Loucy (cell line): ENCODE measurements at regions not wholly inside any gene's neighbourhood (a gene's known extent, or its start where the extent isn't known, plus 50 kb on each side); places are given as distances from the start of the nearest gene placed in this dataset.
"Not testable (repeated sequence)": the region's sequence is repeated elsewhere in the genome, so short reads cannot be mapped to it uniquely, and the experiment has no call there.

Source experiments
- CTCF ChIP-seq: fragments of 200-600 bp; sonication (generic); conservative IDR thresholded peaks from 2 replicates; pipeline ENCODE4 v1.5.1; 2014; ENCODE audit warnings: mild to moderate bottlenecking, antibody characterized with exemption, low read length
- EZH2phosphoT487 ChIP-seq: fragments of 200-600 bp; IDR thresholded peaks from 2 replicates; pipeline ENCODE4 v1.6.1; 2018; ENCODE audit warnings: antibody characterized with exemption, mild to moderate bottlenecking, moderate library complexity, borderline replicate concordance

- TF ChIP-seq CTCF, EZH2phosphoT487: not testable (repeated sequence)
Observed at GRCh38 chr15:20002560-20002959, 539.0 kb downstream of the GOLGA6L6 start.
